ENCODE measurements at regions not wholly inside any gene's neighbourhood (a gene's known extent, or its start where the extent isn't known, plus 50 kb on each side); places are given as distances from the start of the nearest gene placed in this dataset.
"Not testable (repeated sequence)": the region's sequence is repeated elsewhere in the genome, so short reads cannot be mapped to it uniquely, and the experiment has no call there.

- H3K27ac Mint-ChIP-seq; ATAC-seq; H3K4me3 Mint-ChIP-seq; H3K4me1 Mint-ChIP-seq; H3K36me3 Mint-ChIP-seq (ENCODE audit: low read depth); DNase-seq; H3K27me3 Mint-ChIP-seq: not testable (repeated sequence)
- H3K9me3 Mint-ChIP-seq: peaks cover 19% of the 10 kb centered on the region
Measured at GRCh38 chr10:109809954-109810353, 113.4 kb downstream of the XPNPEP1 start.

DNA sequence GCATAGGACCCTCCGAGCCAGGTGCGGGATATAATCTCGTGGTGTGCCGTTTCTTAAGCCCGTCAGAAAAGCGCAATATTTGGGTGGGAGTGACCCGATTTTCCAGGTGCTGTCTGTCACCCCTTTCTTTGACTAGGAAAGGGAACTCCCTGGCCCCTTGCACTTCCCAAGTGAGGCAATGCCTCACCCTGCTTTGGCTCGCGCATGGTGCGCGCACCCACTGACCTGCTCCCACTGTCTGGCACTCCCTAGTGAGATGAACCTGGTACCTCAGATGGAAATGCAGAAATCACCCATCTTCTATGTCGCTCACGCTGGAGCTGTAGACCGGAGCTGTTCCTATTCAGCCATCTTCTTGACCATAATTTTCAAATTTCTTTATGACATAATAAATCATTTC lies 122.1 kb downstream of the XPNPEP1 start:
- not testable (repeated sequence) for H3K9me3 Mint-ChIP-seq, H3K4me3 Mint-ChIP-seq, H3K27ac Mint-ChIP-seq

GRCh38 chr10:109790647-109791046 lies 132.7 kb downstream of the XPNPEP1 start:
- DNase-seq: no peak
- H3K27ac Mint-ChIP-seq: no peak overlapping the region
- no peaks in the 10 kb centered on the region for H3K4me1 Mint-ChIP-seq
- peaks cover 7% of the 10 kb centered on the region for H3K9me3 Mint-ChIP-seq
- no peak overlapping the region for H3K4me3 Mint-ChIP-seq
- H3K36me3 Mint-ChIP-seq (ENCODE audit: low read depth): no peaks in the 10 kb centered on the region
- H3K27me3 Mint-ChIP-seq: peaks cover 10% of the 10 kb centered on the region
- ATAC-seq: no peak

More for the DNA sequence above, 122.1 kb downstream of the XPNPEP1 start:
- DNase-seq; H3K4me1 Mint-ChIP-seq; H3K36me3 Mint-ChIP-seq (ENCODE audit: low read depth); ATAC-seq: not testable (repeated sequence)
- peaks cover 17% of the 10 kb centered on the region for H3K27me3 Mint-ChIP-seq

- ATAC-seq: no peak
- Mint-ChIP-seq H3K27me3 (peaks cover 4% of the 10 kb centered on the region), H3K36me3 (ENCODE audit: low read depth) (no peaks in the 10 kb centered on the region), H3K9me3 (no peaks in the 10 kb centered on the region), H3K27ac (no peak overlapping the region), H3K4me1 (no peaks in the 10 kb centered on the region), H3K4me3 (no peak overlapping the region)
- no peak for DNase-seq
Measured at GRCh38 chr10:109784236-109784635, 139.1 kb downstream of the XPNPEP1 start.

DNA sequence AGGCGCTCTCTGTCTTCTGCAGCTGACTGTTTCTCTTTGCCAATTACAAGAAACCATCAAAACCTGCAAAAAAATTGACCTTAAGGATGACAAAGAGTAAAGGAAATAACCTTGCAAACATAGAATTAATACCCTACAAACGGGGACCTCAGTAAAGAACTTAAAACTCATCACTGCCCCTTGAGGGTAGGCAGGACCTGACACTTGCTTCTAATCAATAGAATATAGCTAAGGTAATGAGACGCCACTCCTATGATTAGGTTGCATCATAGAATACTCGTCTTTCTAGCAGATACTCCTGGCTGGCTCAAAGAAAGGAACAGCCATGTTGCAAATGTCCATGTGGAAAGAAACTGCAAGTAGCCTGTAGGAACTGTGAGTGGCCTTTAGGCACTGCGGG lies 140.0 kb downstream of the XPNPEP1 start:
- Mint-ChIP-seq H3K27me3 (no peaks in the 10 kb centered on the region), H3K4me1 (no peaks in the 10 kb centered on the region), H3K27ac (no peak overlapping the region), H3K4me3 (no peak overlapping the region), H3K9me3 (no peaks in the 10 kb centered on the region), H3K36me3 (ENCODE audit: low read depth) (no peaks in the 10 kb centered on the region)
- ATAC-seq (no peak), DNase-seq (no peak)

- H3K4me1 Mint-ChIP-seq: no peaks in the 10 kb centered on the region
- ATAC-seq: no peak
- H3K9me3 Mint-ChIP-seq: no peaks in the 10 kb centered on the region
- no peak overlapping the region for H3K27ac Mint-ChIP-seq
- H3K36me3 Mint-ChIP-seq (ENCODE audit: low read depth): no peaks in the 10 kb centered on the region
- no peak overlapping the region for H3K4me3 Mint-ChIP-seq
- DNase-seq: no peak
- no peaks in the 10 kb centered on the region for H3K27me3 Mint-ChIP-seq
Measured at GRCh38 chr10:109780997-109781396, 142.3 kb downstream of the XPNPEP1 start.

GRCh38 chr10:109778993-109779392 lies 144.3 kb downstream of the XPNPEP1 start:
- no peak for ATAC-seq
- Mint-ChIP-seq H3K4me1 (no peaks in the 10 kb centered on the region), H3K36me3 (ENCODE audit: low read depth) (no peaks in the 10 kb centered on the region), H3K9me3 (no peaks in the 10 kb centered on the region), H3K4me3 (no peak overlapping the region), H3K27ac (no peak overlapping the region), H3K27me3 (no peaks in the 10 kb centered on the region)
- no peak for DNase-seq

GRCh38 chr10:109774121-109774440 lies 149.2 kb downstream of the XPNPEP1 start:
- no peaks in the 10 kb centered on the region for H3K27me3 Mint-ChIP-seq
- no peaks in the 10 kb centered on the region for H3K36me3 Mint-ChIP-seq (ENCODE audit: low read depth)
- no peak for ATAC-seq
- H3K4me1 Mint-ChIP-seq: no peaks in the 10 kb centered on the region
- no peaks in the 10 kb centered on the region for H3K9me3 Mint-ChIP-seq
- no peak for DNase-seq
- no peak overlapping the region for H3K4me3 Mint-ChIP-seq
- no peak overlapping the region for H3K27ac Mint-ChIP-seq

GRCh38 chr10:109773288-109774120 lies 149.8 kb downstream of the XPNPEP1 start:
- no peaks in the 10 kb centered on the region for H3K9me3 Mint-ChIP-seq
- no peak overlapping the region for H3K4me3 Mint-ChIP-seq
- no peaks in the 10 kb centered on the region for H3K27me3 Mint-ChIP-seq
- no peak overlapping the region for H3K27ac Mint-ChIP-seq
- H3K36me3 Mint-ChIP-seq (ENCODE audit: low read depth): no peaks in the 10 kb centered on the region
- DNase-seq (no peak), ATAC-seq (no peak)
- H3K4me1 Mint-ChIP-seq: no peaks in the 10 kb centered on the region

DNA sequence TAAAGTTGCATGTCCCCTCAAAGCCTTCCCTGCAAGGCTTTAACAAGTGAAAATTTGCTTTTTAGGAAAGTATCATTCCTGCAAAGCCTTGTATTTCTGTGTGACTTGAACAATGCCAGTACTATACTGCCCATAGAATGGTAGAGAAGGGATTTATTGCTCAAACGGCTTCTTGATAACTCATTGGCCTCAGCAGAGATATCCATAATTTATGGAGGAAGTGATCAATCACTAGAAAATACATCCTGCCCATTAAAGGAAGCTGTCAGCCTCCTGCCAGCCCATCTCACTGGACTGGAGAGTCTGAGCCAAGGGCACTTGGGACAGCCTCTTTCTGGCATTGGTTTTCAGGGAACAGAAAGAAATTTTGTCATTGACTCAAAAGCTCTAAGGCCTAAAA lies 152.6 kb downstream of the XPNPEP1 start:
- DNase-seq (no peak), ATAC-seq (no peak)
- Mint-ChIP-seq H3K27me3 (no peaks in the 10 kb centered on the region), H3K36me3 (ENCODE audit: low read depth) (no peaks in the 10 kb centered on the region), H3K27ac (no peak overlapping the region), H3K4me1 (no peaks in the 10 kb centered on the region), H3K4me3 (no peak overlapping the region), H3K9me3 (no peaks in the 10 kb centered on the region)

DNA sequence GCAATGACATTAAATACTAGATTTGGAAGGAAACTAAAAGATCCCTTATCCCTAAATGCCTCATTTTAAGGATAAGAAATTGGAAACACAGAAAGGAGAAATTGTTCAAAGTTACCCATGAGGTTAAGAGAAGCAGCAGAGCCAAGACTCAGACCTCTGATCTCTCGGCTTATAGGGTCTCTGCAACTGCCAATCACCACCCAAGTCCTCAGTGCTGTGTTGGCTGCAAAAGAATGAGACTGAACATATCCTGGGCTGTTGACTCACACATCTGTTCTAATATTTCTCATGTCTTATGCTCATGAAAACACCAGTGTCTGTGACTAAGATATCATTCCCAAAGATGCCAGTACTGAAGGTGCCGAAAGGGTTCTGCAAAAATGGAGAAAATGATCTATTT lies 153.3 kb downstream of the XPNPEP1 start:
- ATAC-seq: no peak
- no peaks in the 10 kb centered on the region for H3K9me3 Mint-ChIP-seq

GRCh38 chr10:109765838-109766237 lies 157.5 kb downstream of the XPNPEP1 start:
- DNase-seq: no peak
- Mint-ChIP-seq H3K36me3 (ENCODE audit: low read depth) (no peaks in the 10 kb centered on the region), H3K27me3 (peaks cover 3% of the 10 kb centered on the region), H3K27ac (no peak overlapping the region), H3K9me3 (no peaks in the 10 kb centered on the region), H3K4me3 (no peak overlapping the region), H3K4me1 (no peaks in the 10 kb centered on the region)
- no peak for ATAC-seq

More for the DNA sequence above, 153.3 kb downstream of the XPNPEP1 start:
- DNase-seq: no peak
- Mint-ChIP-seq H3K4me3 (no peak overlapping the region), H3K4me1 (no peaks in the 10 kb centered on the region), H3K27ac (no peak overlapping the region), H3K27me3 (no peaks in the 10 kb centered on the region), H3K36me3 (ENCODE audit: low read depth) (no peaks in the 10 kb centered on the region)

GRCh38 chr10:109762555-109762954 lies 160.8 kb downstream of the XPNPEP1 start:
- ATAC-seq (no peak), DNase-seq (no peak)
- H3K27me3 Mint-ChIP-seq: peaks cover 3% of the 10 kb centered on the region
- no peak overlapping the region for H3K27ac Mint-ChIP-seq
- H3K4me3 Mint-ChIP-seq: no peak overlapping the region
- no peaks in the 10 kb centered on the region for H3K36me3 Mint-ChIP-seq (ENCODE audit: low read depth)
- no peaks in the 10 kb centered on the region for H3K9me3 Mint-ChIP-seq
- no peaks in the 10 kb centered on the region for H3K4me1 Mint-ChIP-seq

DNA sequence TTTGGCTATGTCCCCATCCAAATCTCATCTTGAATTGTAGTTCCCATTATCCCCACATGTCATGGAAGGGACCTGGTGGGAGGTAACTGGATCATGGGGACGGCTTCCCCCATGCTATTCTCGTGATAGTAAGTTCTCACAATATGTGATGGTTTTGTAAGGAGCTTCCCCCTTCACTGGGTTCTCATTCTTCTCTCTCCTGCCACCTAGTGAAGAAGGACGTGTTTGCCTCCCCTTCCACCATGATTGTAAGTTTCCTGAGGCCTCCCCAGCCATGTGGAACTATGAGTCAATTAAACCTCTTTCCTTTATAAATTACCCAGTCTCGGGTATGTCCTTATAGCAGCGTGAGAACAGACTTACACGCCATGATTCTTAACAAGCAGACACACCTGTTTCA lies 165.6 kb downstream of the XPNPEP1 start:
- not testable (repeated sequence) for H3K36me3 Mint-ChIP-seq (ENCODE audit: low read depth); ATAC-seq; H3K9me3 Mint-ChIP-seq; H3K27ac Mint-ChIP-seq; DNase-seq; H3K27me3 Mint-ChIP-seq; H3K4me3 Mint-ChIP-seq; H3K4me1 Mint-ChIP-seq

- Mint-ChIP-seq H3K36me3 (ENCODE audit: low read depth) (no peaks in the 10 kb centered on the region), H3K27ac (no peak overlapping the region), H3K4me1 (no peaks in the 10 kb centered on the region), H3K9me3 (peaks cover 5% of the 10 kb centered on the region), H3K27me3 (no peaks in the 10 kb centered on the region), H3K4me3 (no peak overlapping the region)
- DNase-seq (no peak), ATAC-seq (no peak)
Measured at GRCh38 chr10:109746861-109747260, 176.4 kb downstream of the XPNPEP1 start.

- Mint-ChIP-seq H3K4me1 (no peaks in the 10 kb centered on the region), H3K4me3 (no peak overlapping the region), H3K9me3 (no peaks in the 10 kb centered on the region), H3K36me3 (ENCODE audit: low read depth) (no peaks in the 10 kb centered on the region), H3K27ac (no peak overlapping the region), H3K27me3 (peaks cover 4% of the 10 kb centered on the region)
- ATAC-seq (no peak), DNase-seq (no peak)
Measured at GRCh38 chr10:109744020-109744419, 179.3 kb downstream of the XPNPEP1 start.

All from activated naive CD8-positive, alpha-beta T cell treated with anti-CD3 and anti-CD28 coated beads, Interleukin-2, amount 50 U/mL, for 24 hours (primary cell).